IPS-NIHi7 (cell line): ENCODE measurements at regions not wholly inside any gene's neighbourhood (a gene's known extent, or its start where the extent isn't known, plus 50 kb on each side); places are given as distances from the start of the nearest gene placed in this dataset.
"Not testable (repeated sequence)": the region's sequence is repeated elsewhere in the genome, so short reads cannot be mapped to it uniquely, and the experiment has no call there.

Experiments
- DNase-seq: peaks from one replicate; pipeline ENCODE4 v3.0.0; 2012; ENCODE audit warnings: mixed read lengths; ENCODE audit errors: extremely low spot score

DNA sequence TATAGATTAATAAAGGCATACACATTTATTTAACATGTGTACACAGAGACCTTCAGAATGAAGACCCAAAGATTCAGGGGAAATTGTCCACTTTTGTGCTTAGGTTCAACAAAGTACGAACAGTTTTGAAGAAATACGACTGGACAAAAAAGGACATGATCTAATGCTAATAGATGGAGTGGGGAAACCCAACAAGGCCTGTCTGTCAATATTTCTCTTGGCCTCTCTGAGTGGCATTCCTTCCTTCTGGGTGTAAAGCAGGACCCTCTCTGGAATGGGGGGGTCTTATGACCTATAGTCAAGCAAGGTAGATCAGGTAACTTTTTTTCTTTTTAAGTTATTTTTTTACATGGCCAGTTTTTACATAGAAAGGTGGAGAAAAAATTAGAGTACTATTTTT, 222.3 kb upstream of the IGFBP3 start:
- DNase-seq, result no peak

DNA sequence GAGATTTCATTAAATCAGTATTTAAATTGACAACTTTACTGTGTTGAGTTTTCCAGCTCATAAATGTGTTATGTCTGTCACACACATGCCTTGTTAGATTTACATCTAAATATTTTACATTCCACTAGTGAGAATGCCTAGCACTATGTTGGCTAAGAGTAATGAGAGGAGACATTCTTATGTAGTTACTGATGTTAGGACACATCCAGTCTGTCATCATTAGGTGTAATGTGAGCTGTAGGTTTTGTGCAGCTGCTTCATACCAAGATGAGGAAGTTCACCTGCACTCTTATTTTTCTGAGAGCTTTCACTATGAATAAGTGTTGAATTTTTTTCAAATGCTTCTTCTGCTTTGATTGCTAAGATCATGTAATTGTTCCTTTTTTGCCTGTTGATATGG, 218.0 kb upstream of the IGFBP3 start:
- no peak for DNase-seq

DNA sequence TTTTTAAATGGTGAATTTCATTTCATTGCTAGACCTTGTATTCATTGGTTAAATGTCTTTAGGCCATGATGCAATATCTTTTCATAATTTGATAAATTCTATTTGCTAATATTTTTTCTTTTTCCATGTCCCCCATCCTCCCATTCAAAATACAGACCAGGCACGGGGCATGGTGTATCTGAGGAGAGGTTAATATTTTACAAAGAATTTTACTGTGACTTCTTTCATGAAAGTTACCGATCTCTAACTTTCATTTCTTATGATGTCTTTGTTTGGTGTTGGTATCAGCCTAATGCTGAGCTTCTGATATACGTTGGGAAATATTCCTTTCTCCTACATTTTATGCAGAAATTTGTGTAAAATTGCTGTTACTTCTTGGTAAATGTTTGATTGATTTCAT, 216.7 kb upstream of the IGFBP3 start:
- DNase-seq, result no peak

DNA sequence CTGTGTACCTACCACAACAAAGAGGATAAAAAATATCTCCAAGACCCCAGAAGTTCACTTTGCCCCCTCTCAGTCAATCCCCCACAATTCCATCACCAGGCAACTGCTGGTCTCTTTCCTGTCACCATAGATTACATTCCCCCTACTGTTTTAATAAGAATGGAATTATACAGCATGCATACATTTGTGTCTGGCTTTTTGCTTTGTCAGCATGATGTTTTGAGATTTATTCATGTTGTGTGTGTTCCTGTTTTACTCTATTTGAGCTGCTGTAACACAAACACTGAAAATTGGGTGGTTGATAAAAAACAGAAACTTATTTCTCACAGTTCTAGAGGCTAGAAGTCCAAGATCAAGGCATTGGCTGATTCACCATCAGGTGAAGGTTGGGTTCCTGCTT, 214.5 kb upstream of the IGFBP3 start:
- DNase-seq, result no peak

DNA sequence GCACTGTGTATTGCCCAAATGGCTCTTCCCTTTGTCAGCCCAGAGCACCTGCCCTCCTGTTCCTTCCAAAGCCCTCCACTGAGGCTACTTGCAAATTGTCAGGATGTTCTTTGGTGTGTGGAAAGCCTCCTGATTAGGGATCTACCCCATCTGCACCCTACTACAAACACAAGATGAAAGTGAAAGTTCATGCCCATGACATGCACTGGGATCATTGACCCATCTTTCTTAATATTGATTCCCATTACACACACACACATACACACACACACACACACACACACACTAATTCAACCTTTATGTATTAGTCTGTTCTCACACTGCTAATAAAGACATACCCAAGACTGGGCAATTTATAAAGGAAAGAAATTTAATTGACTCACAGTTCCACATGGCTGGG, 213.7 kb upstream of the IGFBP3 start:
- DNase-seq, result no peak

DNA sequence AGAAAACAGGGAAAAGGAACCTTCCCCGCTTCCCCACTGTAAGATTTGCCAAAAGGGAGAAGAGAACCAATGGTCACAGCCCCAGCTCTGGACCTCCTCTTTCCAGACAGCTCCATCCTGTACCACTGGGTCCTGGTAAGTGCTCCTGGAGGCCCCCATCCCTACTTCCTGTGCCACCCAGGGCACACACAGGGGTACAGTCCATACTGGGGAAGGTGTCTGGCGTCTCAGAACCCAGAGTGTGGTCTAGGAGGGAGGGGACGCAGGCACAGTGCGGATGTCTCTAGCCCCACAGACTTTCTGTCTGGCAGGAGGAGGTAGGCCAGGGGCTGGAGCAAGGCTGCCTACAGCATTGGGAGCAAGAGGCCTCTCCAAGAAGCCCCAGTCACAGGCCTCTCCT, 213.3 kb upstream of the IGFBP3 start:
- DNase-seq, result no peak

DNA sequence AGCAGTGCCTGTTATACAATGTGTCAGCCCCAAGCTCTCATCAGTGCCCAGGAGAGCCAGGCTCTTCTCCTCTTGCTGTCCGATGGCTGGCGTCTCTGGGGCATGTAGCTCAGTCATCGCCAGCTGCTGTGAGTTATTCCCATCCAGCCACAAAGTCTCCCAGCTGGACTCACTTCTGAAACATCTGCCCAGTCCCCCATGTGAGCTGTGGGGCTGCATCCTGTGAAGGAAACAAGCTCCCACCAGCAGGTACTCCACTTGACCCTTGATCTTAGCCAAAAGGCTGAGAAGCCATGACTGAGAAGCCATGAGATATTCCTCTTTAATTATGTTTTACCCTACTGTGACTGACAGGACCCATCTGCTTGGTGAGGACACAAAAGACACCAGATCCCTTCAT, 212.7 kb upstream of the IGFBP3 start:
- no peak for DNase-seq

DNA sequence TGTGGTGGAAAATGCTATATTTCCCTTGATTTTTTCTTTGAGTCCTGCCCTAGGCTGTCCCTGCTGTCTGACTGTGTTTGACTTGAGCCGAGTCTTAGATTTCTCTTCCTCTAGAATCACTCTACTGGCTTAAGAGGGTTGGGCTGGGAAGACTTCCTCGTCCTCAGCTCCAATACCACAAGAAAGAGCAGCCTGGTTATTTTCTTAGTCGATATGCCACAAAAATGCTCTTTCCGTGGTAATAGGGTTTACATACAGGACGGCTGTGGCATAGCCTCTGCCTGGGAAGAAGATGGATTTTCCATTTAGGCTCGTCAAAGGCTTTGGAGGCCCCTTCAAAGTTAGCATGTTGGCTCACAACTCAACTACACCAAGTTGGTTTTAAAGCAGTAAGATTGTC, 212.0 kb upstream of the IGFBP3 start:
- DNase-seq, result no peak

DNA sequence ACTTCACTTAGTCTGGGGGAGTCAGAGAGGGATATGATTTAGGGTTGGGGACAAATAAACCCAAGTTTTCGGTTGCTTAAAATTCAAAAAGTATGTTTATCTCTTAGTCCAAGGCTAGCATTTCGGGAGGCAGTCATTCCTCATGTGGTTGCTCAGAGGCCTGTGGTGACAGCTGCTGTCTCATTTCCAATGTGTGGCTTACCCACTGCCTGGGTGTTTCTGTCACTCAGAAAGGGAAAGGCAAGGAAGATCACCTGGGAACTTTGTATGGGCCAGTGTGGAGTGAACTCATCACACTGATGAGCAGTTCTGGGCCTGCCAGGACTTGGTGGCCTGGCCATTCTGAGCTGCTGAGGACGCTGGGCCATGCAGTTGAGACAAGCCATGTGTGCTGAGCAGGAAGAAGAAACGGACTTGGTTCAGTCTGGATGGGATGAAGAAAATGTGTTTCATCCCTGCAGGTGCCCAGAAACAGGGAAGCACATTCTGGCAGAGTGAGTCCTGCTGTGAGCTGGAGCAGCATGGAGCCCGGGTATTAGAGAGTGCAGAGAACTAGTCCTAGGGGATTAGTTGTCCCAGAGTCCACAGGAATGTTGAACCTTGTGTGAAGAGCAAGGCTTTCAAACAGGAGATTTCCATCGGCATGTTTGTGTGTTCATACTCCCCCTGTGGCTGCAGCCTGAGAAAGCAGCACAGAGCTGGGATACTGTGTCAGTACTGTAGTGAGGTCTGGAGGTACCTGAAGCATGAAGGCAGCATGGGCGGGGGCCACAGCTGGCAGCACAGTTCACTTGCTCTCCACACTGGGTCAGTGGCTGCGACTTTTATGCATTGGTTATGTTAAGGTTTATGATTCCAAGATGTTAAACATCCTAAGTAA, 211.1 kb upstream of the IGFBP3 start:
- peak; percentile 56 for DNase-seq

DNA sequence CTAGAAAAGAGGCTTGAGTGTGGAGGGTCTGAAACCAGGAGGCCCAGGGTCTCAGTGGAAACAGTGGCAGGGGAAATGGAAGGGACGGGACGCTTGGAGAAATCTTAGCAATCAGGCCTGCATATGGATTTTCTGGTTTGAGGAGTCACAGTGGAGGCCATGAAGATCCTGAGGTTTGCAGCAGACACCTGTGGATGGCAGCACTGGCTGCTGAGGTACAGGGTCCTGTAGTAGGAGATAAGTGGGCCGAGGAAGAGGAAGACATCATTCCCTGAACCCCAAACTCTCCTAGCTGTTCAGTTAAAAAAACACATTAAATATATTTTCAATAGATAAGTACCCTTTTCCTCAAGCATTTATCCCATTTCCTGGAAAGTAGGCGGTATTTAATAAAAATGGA, 208.8 kb upstream of the IGFBP3 start:
- no peak for DNase-seq

DNA sequence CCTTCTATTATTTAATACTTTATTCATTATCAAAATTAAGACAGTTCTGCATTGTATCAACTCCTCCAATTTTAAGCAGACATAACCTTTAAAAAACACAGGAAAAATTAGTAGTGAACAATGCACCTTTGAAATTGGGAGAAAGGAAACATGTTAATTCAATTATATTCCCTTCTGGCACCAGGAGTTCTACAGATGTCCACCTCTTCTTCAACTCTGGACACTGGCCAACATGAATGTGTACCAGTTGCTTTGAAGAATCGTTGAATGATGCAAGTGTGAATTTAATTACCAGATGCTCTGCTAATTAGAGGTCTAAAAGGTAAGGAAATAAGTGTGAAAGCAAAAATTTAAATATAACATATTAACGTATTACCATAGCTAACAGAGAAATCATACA, 206.7 kb upstream of the IGFBP3 start:
- DNase-seq, result no peak

DNA sequence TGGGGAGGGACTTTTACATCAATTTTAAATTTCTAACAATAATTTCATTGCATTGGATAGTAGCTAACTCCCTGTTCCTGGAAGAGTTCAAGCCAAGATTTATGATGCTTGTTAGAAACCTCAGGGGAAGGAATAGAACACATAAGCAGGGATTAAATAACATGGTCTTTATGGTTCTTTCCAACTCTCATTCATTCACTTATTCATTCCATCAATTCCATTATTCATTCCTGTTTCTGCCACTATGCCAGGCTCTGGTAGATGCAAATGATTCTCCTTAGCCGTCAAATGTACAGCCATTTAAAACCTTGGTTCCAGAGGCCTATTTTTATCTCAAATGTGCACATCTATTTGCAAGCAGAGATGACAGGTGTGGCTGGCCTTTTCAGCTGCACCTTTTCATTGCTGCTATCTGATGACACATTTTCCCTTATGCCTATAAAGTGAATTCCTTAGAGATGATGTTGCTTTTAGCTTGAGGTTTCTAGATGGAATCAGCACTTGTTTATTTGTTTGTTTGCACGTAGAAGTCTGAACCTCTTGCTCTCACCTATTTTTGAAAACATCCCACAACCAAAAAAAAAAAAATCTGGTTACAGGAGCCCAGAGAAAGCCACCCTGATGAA, 205.7 kb upstream of the IGFBP3 start:
- no peak for DNase-seq

DNA sequence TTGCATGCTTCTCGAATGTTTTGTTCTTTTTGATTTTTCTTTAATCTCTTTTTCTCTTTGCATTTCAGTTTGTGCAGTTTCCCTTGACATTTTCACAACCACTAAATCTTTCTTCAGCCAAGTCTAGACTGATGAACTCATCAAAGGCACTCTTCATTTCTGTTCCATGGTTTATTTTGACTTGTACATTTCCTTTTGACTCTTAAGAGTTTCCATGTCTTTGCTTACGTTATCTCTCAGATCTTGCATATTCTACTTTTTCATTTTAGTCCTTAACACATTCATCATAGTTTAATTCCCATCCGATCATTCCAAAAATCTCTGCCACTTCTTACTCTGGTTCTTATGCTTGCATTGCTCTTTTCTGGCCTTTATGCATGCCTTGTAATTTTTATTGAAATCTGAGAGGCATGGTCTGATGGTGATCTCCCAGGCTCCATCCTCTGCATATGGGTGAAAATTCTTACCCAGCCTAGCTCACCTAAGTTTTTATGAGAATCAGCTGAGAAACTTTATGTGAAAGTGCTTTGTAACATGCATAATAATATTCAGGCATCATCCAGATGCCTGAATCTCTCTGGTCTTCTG, 202.8 kb upstream of the IGFBP3 start:
- no peak for DNase-seq

DNA sequence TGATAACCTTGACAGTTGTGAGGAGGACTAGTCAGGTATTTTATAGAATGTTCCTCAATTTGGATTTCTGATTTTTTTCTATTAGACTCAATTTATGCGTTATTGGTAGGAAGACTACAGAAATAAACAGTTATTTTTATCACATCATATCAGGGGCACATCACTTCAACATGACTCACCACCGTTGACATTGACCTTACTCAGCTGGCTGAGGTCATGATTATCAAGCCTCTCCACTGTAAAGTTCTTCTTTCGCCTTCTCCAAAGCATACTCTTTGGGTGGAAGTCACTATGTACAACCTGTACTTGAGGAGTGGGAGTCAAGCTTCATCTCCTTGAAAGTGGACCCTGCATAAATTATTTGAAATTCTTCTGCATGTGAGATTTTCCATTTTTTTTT, 194.3 kb upstream of the IGFBP3 start:
- no peak for DNase-seq

DNA sequence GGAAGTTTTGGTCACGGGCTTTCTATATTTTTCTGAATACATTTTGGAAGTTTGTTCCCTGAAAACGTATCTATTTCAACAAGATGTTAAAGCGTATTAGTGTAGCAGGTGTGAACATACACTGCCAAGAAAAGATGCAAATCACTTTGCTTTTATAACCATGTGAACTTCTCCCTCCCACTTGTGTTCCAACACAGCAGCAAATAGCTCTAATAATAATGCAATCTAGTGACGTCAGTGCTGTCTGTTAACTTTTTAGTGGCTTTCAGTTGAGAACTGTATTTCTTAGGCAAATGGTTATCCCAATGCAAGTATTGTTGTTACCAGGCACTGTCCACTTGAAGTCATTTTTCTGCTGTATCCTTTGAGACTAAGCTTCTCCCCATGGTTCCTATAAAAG, 188.4 kb upstream of the IGFBP3 start:
- no peak for DNase-seq

DNA sequence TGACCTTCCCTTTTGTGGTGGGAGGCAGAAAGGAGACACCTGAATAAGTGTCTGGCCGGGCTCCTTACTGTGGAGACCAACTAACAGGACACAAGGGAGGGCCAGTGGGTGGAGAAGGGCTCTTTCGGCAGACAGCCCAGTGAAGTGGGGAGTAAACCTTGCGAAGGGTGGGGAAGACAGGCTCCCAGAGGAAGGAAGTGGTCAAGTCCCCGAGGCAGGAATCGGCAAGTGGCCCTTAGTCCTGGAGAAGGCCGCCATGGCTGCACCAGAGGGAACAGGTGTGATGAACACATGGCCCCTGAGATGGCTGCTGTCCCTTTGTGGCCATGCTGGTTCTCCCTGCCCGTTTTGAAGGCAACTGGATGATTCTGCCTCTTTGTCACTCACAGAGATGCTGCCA, 187.2 kb upstream of the IGFBP3 start:
- no peak for DNase-seq

DNA sequence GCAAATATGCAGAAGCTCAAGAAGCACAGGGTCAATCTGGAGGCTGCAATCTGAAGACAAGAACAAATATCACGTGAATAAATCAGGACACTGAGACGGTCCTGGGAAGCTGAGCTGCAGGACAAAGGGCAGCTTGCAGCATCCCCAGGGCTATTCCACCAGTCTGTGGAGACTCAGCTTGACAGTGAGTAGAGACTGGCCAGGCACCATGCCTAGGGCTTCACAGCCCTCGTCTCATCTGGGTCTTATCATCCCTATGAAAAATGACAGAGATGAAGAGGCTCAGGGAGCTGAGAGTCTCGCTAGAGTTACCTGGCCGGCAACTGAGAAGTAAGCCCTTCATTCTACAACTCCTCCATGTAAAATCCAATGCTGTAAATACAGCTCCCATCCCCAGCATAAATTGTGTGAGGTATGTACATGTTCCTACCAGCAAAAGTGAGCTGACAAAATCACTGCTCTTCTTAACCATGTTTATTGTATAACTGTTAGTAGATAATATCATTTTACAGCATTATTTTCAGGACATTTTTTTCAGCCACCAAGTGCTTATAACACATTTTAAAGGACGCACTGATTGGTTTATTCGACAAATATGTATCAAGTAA, 186.6 kb upstream of the IGFBP3 start:
- DNase-seq, result no peak

DNA sequence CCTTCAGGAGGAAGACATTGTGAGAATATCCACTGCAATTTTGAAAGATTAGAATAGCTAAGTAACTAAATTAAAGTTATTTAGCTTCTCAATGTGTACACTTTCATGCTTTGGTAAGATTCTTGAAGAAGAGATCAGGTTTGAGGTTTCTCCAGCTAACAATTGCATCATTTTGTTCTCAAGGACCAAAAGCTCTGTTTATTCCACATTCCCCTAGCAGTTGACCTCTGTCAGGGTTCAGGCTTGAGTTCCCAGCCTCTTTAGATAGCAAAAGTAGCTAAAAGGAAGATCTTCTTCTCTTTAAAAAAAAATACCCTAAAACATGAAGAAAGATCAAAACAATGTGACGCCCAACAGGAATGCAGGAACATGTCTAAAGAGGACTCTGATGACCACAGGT, 179.4 kb upstream of the IGFBP3 start:
- DNase-seq, result no peak

DNA sequence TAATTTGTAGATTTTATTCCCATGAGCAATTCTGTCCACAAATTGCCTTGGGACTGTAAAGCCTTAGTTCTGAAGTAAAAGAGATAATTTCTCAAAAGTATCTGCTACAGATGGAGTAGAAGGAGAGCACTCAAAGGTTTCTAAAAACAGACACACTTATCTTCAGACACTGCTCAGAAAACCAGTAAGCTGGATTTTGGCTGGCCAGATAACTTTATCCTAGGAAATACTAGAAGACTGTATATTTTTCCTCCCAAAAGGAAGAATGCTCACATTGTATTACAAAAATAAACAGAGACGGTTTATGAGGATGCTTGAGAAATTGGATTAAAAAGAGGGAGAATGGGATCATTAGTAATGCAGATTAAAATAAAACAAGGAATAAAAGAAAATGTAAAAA, 178.0 kb upstream of the IGFBP3 start:
- no peak for DNase-seq

DNA sequence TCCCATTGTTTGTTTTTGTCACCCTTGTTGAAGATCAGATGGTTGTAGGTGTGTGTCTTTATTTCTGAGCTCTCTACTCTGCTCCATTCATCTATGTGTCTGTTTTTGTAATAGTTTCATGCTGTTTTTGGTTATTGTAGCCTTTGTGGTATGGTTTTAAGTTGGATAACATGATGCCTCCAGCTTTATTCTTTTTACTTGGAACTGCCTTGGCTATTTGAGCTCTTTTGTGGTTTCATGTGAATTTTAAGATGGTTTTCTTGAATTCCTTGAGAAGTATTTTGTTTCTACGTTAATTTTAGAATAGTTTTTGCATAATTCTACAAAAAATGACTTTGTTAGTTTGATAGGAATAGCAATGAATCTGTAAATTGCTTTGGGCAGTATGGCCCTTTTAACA, 170.0 kb upstream of the IGFBP3 start:
- DNase-seq, result no peak

DNA sequence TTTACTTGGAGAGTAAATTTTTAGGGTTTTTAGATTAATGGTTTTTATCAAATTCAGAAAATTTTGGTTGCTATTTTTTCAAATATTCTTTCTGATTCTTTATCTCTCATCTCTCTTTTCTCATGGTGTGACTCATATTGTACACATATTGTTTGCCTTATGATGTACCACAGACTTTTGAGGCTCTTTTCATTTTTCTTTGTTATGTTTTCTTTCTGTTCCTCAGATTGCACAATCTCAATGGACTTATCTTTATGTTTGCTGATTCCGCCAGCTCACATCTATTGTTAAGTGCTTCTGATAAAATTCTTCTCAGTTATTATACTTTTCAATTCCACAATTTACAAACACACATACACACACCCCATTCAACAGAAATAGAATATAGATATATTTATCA, 168.2 kb upstream of the IGFBP3 start:
- no peak for DNase-seq

DNA sequence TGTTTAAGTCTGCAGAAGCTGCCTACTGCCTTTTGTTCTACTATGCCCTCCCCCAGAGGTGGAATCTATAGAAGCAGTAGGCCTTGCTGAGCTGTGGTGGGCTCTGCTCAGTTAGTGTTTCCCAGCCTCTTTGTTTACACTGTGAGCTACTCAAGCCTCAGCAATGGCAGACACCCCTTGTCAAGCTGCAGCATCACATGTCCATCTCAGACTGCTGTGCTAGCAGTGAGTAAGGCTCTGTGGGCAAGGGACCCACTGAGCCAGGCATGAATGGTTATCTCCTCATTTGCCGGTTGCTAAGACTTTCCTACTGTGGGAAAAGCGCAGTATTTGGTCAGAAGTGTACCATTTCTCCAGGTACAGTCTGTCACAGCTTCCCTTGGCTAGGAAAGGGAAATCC, 167.4 kb upstream of the IGFBP3 start:
- DNase-seq, result not testable (repeated sequence)
